ENCODE measurements at regions not wholly inside any gene's neighbourhood (a gene's known extent, or its start where the extent isn't known, plus 50 kb on each side); places are given as distances from the start of the nearest gene placed in this dataset.
A peak's percentile ranks its signal among the peaks of the same experiment; 100 is the strongest.

- DNase-seq (ENCODE audit: low read depth): no peak
Observed at GRCh38 chr4:100130964-100131363, 59.3 kb downstream of the DDIT4L start.

- no peak for DNase-seq (ENCODE audit: low read depth)
Observed at GRCh38 chr4:100130491-100130890, 59.8 kb downstream of the DDIT4L start.

- DNase-seq (ENCODE audit: low read depth): no peak
Observed at GRCh38 chr4:100129774-100130173, 60.5 kb downstream of the DDIT4L start.

- DNase-seq (ENCODE audit: low read depth): no peak
Observed at GRCh38 chr4:100128338-100128737, 61.9 kb downstream of the DDIT4L start.

- no peak for DNase-seq (ENCODE audit: low read depth)
Observed at GRCh38 chr4:100124715-100125114, 65.6 kb downstream of the DDIT4L start.

- no peak for DNase-seq (ENCODE audit: low read depth)
Observed at GRCh38 chr4:100118181-100118580, 72.1 kb downstream of the DDIT4L start.

- DNase-seq (ENCODE audit: low read depth): no peak
Observed at GRCh38 chr4:100117750-100118149, 72.5 kb downstream of the DDIT4L start.

GRCh38 chr4:100114909-100115308 lies 75.4 kb downstream of the DDIT4L start:
- no peak for DNase-seq (ENCODE audit: low read depth)

- DNase-seq (ENCODE audit: low read depth): no peak
Observed at GRCh38 chr4:100113732-100114131, 76.5 kb downstream of the DDIT4L start.

- no peak for DNase-seq (ENCODE audit: low read depth)
Observed at GRCh38 chr4:100113096-100113495, 77.2 kb downstream of the DDIT4L start.

GRCh38 chr4:100109921-100110320 lies 80.3 kb downstream of the DDIT4L start:
- DNase-seq (ENCODE audit: low read depth): no peak

- DNase-seq (ENCODE audit: low read depth): no peak
Observed at GRCh38 chr4:100108869-100109268, 81.4 kb downstream of the DDIT4L start.

- DNase-seq (ENCODE audit: low read depth): no peak
Observed at GRCh38 chr4:100106982-100107381, 83.3 kb downstream of the DDIT4L start.

- no peak for DNase-seq (ENCODE audit: low read depth)
Observed at GRCh38 chr4:100103671-100104070, 86.6 kb downstream of the DDIT4L start.

- DNase-seq (ENCODE audit: low read depth): no peak
Observed at GRCh38 chr4:100100985-100101384, 89.3 kb downstream of the DDIT4L start.

GRCh38 chr4:100099746-100100145 lies 90.5 kb downstream of the DDIT4L start:
- DNase-seq (ENCODE audit: low read depth): no peak

GRCh38 chr4:100098681-100099080 lies 91.6 kb downstream of the DDIT4L start:
- no peak for DNase-seq (ENCODE audit: low read depth)

- DNase-seq (ENCODE audit: low read depth): no peak
Observed at GRCh38 chr4:100098011-100098545, 92.2 kb downstream of the DDIT4L start.

GRCh38 chr4:100095729-100096595 lies 94.3 kb downstream of the DDIT4L start:
- DNase-seq (ENCODE audit: low read depth): no peak

- peak; percentile 60 for DNase-seq (ENCODE audit: low read depth)
Observed at GRCh38 chr4:100093091-100093866, 97.0 kb downstream of the DDIT4L start.

- no peak for DNase-seq (ENCODE audit: low read depth)
Observed at GRCh38 chr4:100087743-100088142, 102.5 kb downstream of the DDIT4L start.

GRCh38 chr4:100086766-100087431 lies 103.4 kb downstream of the DDIT4L start:
- DNase-seq (ENCODE audit: low read depth): no peak

Measured in stimulated activated CD8-positive, alpha-beta memory T cell treated with anti-CD3 and anti-CD28 coated beads, Interleukin-7, amount 100 ng/mL, for 24 hours (primary cell).